ENCODE measurements at regions not wholly inside any gene's neighbourhood (a gene's known extent, or its start where the extent isn't known, plus 50 kb on each side); places are given as distances from the start of the nearest gene placed in this dataset.
"Not testable (repeated sequence)": the region's sequence is repeated elsewhere in the genome, so short reads cannot be mapped to it uniquely, and the experiment has no call there.

GRCh38 chr5:74514888-74515551 lies 125.5 kb downstream of the ENC1 start:
- TF ChIP-seq CTCF (IDR thresholded peaks at IDR 0.05; ENCODE audit: low read depth, low read length), result no peak
- no peak for DNase-seq (ENCODE audit: low read depth in 2 of 2)
- H3K4me3 ChIP-seq (replicated peaks in 1 of 2; ENCODE audit: low read depth in 2 of 2, low read length in 2 of 2), result no peak overlapping the region

GRCh38 chr5:74511770-74512169 lies 128.8 kb downstream of the ENC1 start:
- DNase-seq (ENCODE audit: low read depth in 2 of 2); H3K4me3 ChIP-seq (replicated peaks in 1 of 2; ENCODE audit: low read depth in 2 of 2, low read length in 2 of 2): not testable (repeated sequence)

GRCh38 chr5:74510476-74511075 lies 130.0 kb downstream of the ENC1 start:
- no peak for TF ChIP-seq CTCF (IDR thresholded peaks at IDR 0.05; ENCODE audit: low read depth, low read length)
- H3K4me3 ChIP-seq (replicated peaks in 1 of 2; ENCODE audit: low read depth in 2 of 2, low read length in 2 of 2), result no peak overlapping the region
- DNase-seq (ENCODE audit: low read depth in 2 of 2), result no peak

GRCh38 chr5:74507370-74508005 lies 133.0 kb downstream of the ENC1 start:
- no peak for TF ChIP-seq CTCF (IDR thresholded peaks at IDR 0.05; ENCODE audit: low read depth, low read length)
- no peak for DNase-seq (ENCODE audit: low read depth in 2 of 2)
- no peak overlapping the region for H3K4me3 ChIP-seq (replicated peaks in 1 of 2; ENCODE audit: low read depth in 2 of 2, low read length in 2 of 2)

GRCh38 chr5:74506119-74506518 lies 134.4 kb downstream of the ENC1 start:
- no peak for TF ChIP-seq CTCF (IDR thresholded peaks at IDR 0.05; ENCODE audit: low read depth, low read length)
- DNase-seq (ENCODE audit: low read depth in 2 of 2), result no peak
- no peak overlapping the region for H3K4me3 ChIP-seq (replicated peaks in 1 of 2; ENCODE audit: low read depth in 2 of 2, low read length in 2 of 2)

GRCh38 chr5:74504463-74504862 lies 136.1 kb downstream of the ENC1 start:
- no peak for DNase-seq (ENCODE audit: low read depth in 2 of 2)
- no peak overlapping the region for H3K4me3 ChIP-seq (replicated peaks in 1 of 2; ENCODE audit: low read depth in 2 of 2, low read length in 2 of 2)
- no peak for TF ChIP-seq CTCF (IDR thresholded peaks at IDR 0.05; ENCODE audit: low read depth, low read length)

GRCh38 chr5:74502479-74502950 lies 138.0 kb downstream of the ENC1 start:
- no peak overlapping the region for H3K4me3 ChIP-seq (replicated peaks in 1 of 2; ENCODE audit: low read depth in 2 of 2, low read length in 2 of 2)
- TF ChIP-seq CTCF (IDR thresholded peaks at IDR 0.05; ENCODE audit: low read depth, low read length), result no peak
- no peak for DNase-seq (ENCODE audit: low read depth in 2 of 2)

All from cardiac fibroblast (primary cell).